Dedifferentiated amniotic fluid mesenchymal stem cell (primary cell): ENCODE measurements at regions not wholly inside any gene's neighbourhood (a gene's known extent, or its start where the extent isn't known, plus 50 kb on each side); places are given as distances from the start of the nearest gene placed in this dataset.
"Not testable (repeated sequence)": the region's sequence is repeated elsewhere in the genome, so short reads cannot be mapped to it uniquely, and the experiment has no call there.

Source experiments
- DNase-seq: peaks from one replicate; pipeline ENCODE4 v3.0.0-alpha.2; 2016; ENCODE audit errors: extremely low spot score

GRCh38 chr10:33067917-33068316 lies 109.9 kb upstream of the ITGB1 start:
- no peak for DNase-seq

DNA sequence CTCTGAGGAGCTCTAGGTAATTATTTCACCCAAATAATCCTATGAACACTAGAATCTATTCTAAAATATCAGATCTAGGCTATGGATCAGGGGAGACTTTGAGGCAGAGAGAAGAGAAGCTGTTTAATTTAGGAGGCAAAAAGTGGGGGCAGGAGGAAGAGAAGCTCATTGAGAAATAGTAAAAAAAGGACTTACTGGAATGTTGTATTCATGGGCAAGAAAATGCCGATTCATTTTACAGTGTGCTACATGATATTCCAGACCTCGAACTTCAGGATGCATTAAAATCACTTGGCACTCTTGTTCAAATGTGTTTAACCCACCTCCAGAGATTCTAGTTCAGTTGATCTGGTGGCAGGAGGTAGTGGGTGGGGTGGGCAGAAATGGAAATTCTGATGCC lies 109.5 kb upstream of the ITGB1 start:
- DNase-seq = peak; percentile 22

DNA sequence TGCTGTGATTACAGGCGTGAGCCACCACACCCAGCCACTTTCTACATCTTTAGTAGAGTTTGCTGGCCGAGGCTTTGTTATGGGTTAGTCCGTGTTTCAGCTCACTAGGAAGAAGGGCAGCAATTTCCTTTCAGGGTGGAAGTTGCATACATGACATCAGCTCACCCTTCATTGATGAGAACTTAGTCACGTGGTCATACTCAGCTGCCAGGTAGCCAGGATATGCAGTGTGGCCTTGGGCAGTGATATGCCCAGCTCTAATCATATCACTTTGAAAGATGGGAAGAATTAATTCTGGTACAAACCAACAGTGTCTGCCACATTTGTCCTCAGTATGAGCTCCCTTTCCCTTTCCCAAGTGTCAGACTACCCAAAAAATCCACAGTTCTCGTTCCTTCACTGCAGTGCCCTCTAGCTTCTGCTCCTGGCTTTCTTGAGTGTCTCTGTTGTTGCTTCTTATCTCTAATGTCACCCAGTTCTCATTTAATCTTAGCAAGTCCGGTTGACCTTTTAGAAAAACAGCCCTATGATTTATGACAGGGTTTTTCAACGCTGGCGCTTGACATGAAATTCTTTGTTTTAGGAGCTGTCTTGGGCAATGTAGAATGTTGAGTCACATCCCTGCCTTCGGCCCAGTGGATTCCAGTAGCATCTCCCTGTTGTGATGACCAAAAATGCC lies 108.7 kb upstream of the ITGB1 start:
- no peak for DNase-seq

- no peak for DNase-seq
Measured at GRCh38 chr10:33065111-33065510, 107.1 kb upstream of the ITGB1 start.

DNA sequence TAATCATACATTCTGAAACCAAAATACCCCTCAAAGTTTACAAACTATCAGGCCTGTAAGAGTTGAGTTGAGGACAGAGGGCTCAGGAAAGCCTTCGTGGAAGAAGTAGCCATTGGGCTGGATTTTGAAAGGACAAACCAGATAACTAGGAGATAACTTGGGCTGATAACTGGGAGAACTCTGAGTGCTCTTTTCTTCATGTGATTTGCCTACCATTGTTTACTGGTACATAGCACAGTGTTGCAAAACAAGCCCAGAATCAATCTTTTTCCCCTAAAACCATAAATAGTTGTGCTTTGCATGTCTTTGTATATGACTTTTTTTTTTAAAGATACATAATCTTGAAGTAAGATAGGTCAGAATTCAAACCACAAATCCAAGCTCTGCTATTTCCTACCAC lies 106.7 kb upstream of the ITGB1 start:
- no peak for DNase-seq

- no peak for DNase-seq
Measured at GRCh38 chr10:33057620-33058019, 99.6 kb upstream of the ITGB1 start.

GRCh38 chr10:33056828-33057596 lies 99.0 kb upstream of the ITGB1 start:
- DNase-seq = no peak

GRCh38 chr10:33055625-33056024 lies 97.6 kb upstream of the ITGB1 start:
- DNase-seq = peak; percentile 35

- DNase-seq = no peak
Measured at GRCh38 chr10:33052915-33053810, 95.1 kb upstream of the ITGB1 start.

DNA sequence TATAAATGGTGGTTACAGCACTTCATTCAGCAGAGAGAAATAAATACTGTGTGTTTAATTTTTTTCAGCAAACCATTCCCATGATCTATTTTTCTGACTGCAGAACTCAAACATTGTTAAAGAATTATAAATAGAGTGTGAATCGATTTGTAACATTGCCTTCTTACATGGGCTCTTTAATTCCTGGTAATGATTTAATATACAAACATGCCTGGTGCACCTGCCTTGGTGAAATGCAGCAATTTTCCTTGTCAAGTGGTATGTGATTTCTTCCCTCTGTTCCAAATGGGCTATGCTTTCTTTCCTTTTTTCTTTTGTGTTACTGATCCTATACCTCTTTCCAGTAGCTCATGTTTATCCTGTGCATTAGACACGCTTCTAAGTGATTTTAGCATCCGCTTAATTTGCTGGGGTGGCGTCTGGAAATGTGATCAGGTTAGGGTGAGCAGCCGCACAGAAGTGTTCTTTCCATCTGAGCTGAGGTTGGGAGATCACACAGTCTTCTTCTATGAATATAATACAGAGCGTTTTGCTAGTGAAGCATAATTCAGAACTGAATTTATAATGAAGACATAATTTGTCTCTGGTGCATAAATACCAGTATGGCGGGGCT lies 94.3 kb upstream of the ITGB1 start:
- no peak for DNase-seq

GRCh38 chr10:33049963-33050920 lies 92.2 kb upstream of the ITGB1 start:
- DNase-seq = not testable (repeated sequence)

GRCh38 chr10:33048223-33048622 lies 90.2 kb upstream of the ITGB1 start:
- DNase-seq = no peak

DNA sequence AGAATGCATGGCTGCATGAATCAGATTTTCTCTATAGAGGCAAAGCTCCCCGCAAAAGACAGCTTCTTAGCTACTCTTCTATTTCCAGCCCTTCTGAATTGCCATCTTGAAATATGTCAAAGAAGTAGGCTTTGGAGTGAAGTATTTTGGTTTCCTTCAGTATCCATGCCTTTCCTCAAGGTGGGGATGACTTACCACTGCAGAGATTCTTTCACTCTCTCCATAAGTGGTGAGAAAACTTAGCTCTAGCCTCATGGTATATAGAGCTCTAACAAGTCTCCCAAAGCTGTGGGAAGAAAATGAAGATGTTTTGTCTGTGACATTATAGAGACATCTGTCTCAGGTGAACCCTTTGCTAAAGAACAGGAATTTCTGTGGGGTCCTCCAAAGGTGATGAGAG lies 89.6 kb upstream of the ITGB1 start:
- no peak for DNase-seq

DNA sequence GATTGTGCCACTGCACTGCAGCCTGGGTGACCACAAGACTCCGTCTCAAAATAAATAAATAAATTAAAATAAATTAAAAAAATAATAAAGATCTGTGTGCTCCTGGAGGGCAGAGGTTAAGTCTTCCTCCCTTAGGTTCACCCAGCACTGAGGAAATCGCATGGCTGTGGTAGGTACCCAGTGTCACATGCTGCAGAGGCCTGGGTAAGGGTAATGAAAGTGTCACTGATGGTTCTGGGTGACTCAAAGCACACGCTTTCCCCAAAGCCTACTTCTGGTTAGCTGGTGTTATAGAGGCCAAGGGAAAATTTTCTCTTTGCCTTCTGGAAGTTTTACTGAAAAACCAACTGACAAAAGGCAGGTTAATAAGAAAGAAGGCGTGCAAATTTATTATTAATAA lies 88.8 kb upstream of the ITGB1 start:
- no peak for DNase-seq

- DNase-seq = no peak
Measured at GRCh38 chr10:33045421-33045820, 87.4 kb upstream of the ITGB1 start.

- DNase-seq = no peak
Measured at GRCh38 chr10:33042565-33042964, 84.5 kb upstream of the ITGB1 start.

DNA sequence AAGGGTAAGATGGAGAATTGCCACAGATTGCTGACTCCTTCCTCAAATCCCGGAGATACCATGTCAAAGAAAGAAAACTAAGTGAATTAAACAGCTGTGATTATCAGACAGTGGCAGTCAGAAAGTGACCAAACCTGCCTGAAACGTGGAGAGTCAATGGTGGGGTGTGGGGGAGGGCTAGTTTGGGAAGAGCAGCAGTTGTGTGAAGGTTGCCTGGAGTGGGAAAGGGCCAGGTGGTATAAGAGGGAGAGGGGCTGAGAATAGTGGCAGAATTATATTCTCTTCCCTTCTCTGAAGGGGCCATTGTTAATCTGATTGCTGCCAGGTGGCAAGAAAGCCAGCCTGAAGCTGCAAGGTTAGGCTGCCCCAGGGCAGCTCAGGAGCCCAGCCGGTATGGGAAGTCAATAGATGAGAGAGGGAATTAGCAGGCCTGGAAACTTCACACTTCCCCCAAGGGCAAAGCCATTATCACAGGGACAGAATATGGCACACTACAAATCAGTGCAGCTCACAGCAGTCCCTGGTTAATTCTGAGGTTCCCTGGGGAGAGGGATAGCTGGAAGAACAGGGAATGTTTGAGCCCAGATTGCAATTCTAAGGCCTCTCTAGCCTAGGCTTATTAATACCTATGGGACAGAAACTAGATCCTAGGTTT lies 83.9 kb upstream of the ITGB1 start:
- DNase-seq = no peak

DNA sequence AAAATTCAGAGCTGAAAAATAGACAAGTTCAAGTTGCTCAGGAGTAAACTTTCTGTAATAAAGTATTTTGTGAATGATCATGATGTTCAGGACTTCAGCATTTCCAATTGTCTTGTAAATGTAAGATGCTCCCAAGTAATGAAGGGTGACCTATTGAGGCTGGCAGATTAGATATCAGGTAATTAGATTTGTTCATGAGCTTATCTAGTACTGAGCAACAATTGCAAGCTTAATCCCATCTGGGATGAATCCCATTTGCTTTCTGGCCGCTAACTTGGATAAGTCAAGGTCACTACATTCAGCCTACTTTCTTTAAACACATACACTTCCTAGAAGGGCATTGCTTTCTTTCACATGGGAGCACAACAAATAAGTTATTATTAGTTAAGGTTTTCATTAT lies 82.4 kb upstream of the ITGB1 start:
- DNase-seq = no peak

GRCh38 chr10:33039181-33039580 lies 81.2 kb upstream of the ITGB1 start:
- no peak for DNase-seq

DNA sequence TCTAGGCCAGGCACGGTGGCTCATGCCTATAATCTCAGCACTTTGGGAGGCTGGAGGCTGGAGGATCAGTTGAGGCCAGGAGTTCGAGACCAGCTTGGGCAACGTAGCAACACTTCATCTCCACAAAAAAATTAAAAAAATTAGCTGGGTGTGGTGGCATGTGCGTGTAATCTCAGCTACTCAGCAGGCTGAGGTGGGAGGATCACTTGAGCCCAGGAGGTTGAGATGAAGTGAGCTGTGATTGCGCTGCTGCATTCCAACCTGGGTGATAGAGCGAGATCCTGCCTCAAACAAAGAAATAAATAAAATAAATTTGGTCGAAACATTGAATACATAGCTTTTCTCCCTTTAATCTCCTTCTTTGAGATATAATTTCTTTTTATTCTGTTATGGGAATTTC lies 80.6 kb upstream of the ITGB1 start:
- DNase-seq = no peak
